Esophagus muscularis mucosa (tissue), 4 donors: ENCODE measurements at regions not wholly inside any gene's neighbourhood (a gene's known extent, or its start where the extent isn't known, plus 50 kb on each side); places are given as distances from the start of the nearest gene placed in this dataset.

Experiments used
- EP300 ChIP-seq: sonication (generic); formaldehyde crosslinking; IDR thresholded peaks from one replicate; pipeline ENCODE4 v1.6.1; 2017; ENCODE audit warnings: antibody characterized with exemption
- POLR2A ChIP-seq: fragments of 450-650 bp; IDR thresholded peaks from one replicate; pipeline ENCODE4 v1.6.1; 2017; ENCODE audit warnings: antibody characterized with exemption, moderate library complexity, mild to moderate bottlenecking, low read depth
- TF ChIP-seq, protein P1 (sequence below), 3 experiments: fragments of 200-600 bp in 2 of 3; fragments of 450-650 bp in 1 of 3; sonication (generic) in 2 of 3; IDR thresholded peaks; one replicate each; pipeline ENCODE4 v1.5.1; 2017 to 2019; ENCODE audit warnings: antibody characterized with exemption in 3 of 3, mild to moderate bottlenecking in 2 of 3, moderate library complexity in 1 of 3

DNA sequence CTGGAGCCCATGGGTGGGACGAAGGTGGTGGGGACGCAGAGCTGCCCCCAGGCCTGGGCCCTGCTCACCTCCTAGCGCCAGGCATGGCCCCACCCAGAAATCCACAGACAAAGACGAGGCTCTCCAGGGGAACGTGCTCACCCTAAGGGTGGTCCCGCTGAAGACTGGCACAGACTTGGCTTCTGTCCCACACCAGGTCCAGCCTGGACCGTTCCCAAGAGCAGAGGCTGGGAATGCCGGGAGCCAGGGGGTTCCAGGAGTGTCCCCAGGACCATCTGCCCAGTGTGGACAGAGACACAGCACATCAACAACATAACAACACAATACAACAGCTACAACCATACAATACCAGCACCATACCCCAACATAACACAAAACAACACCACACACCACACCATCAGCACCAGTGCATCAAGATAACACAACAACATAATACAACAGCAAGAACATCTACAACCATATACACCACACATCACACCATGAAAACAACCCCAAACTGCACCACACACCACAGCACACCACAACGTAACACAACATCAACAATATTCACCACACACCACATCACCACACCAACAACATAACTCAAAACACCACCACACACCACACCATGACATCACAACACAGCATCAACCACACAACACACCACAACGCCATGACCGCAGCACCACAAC lies 329.6 kb downstream of the ADGRD1 start:
- no peak for TF ChIP-seq EP300
- TF ChIP-seq POLR2A: no peak
- TF ChIP-seq, protein P1, sequence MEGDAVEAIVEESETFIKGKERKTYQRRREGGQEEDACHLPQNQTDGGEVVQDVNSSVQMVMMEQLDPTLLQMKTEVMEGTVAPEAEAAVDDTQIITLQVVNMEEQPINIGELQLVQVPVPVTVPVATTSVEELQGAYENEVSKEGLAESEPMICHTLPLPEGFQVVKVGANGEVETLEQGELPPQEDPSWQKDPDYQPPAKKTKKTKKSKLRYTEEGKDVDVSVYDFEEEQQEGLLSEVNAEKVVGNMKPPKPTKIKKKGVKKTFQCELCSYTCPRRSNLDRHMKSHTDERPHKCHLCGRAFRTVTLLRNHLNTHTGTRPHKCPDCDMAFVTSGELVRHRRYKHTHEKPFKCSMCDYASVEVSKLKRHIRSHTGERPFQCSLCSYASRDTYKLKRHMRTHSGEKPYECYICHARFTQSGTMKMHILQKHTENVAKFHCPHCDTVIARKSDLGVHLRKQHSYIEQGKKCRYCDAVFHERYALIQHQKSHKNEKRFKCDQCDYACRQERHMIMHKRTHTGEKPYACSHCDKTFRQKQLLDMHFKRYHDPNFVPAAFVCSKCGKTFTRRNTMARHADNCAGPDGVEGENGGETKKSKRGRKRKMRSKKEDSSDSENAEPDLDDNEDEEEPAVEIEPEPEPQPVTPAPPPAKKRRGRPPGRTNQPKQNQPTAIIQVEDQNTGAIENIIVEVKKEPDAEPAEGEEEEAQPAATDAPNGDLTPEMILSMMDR (IDR thresholded peaks at IDR 0.05): no peak
